LNCaP clone FGC (cell line): ENCODE measurements at regions not wholly inside any gene's neighbourhood (a gene's known extent, or its start where the extent isn't known, plus 50 kb on each side); places are given as distances from the start of the nearest gene placed in this dataset.

Experiments used
- DNase-seq: peaks from one replicate; pipeline ENCODE4 v3.0.0-alpha.2; 2011; ENCODE audit warnings: low read depth
- H3K4me3 ChIP-seq: 2 replicates; pipeline ENCODE4 v1.5.1; 2011; ENCODE audit warnings: mild to moderate bottlenecking, low read depth, low read length, control low read depth
- TF ChIP-seq, protein P1 (sequence below): IDR thresholded peaks from 2 replicates; pipeline ENCODE4 v1.5.1; 2012; ENCODE audit warnings: mild to moderate bottlenecking; ENCODE audit not compliant: control insufficient read depth, insufficient read depth; ENCODE audit errors: extremely low read depth

DNA sequence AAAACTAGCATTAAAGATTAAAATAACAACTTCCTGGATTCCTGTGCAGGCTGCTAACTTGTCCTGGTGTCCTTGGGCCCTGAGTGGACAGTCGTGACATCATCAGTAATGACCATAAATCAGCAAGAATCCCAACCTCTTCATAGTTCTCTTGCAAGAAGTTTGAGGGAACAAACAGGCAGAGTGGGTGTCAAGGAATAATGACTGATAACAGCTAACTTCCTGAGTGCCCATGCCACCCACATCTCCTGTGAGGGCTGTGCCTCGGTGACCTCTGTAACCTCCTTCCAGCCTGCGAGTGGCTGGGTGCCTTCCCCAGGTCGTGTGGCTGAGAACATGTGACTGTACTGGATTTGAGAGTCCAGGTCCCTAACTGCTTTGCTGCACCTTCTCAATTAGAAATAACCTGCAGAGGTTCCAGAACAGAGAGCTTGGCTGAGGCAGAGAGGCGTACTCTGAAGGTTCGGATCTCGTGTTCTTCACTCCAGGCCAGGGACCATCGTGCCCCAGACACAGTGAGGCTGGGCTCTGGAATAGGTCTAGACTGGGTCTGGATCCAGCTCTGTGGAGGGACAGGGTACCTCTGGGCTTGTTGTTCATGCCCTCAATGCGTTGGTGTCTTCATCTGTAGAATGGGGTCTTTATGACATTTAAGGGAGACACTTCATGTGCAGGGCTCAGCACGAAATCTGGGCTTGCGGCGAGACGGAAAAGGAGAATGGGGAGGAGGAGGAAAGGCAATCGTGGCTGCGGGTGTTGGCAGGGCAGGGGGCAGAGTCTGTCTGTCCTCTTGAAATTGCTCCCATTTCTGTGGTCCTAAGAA is 313.1 kb upstream of the ZNF32 start:
- TF ChIP-seq, protein P1, sequence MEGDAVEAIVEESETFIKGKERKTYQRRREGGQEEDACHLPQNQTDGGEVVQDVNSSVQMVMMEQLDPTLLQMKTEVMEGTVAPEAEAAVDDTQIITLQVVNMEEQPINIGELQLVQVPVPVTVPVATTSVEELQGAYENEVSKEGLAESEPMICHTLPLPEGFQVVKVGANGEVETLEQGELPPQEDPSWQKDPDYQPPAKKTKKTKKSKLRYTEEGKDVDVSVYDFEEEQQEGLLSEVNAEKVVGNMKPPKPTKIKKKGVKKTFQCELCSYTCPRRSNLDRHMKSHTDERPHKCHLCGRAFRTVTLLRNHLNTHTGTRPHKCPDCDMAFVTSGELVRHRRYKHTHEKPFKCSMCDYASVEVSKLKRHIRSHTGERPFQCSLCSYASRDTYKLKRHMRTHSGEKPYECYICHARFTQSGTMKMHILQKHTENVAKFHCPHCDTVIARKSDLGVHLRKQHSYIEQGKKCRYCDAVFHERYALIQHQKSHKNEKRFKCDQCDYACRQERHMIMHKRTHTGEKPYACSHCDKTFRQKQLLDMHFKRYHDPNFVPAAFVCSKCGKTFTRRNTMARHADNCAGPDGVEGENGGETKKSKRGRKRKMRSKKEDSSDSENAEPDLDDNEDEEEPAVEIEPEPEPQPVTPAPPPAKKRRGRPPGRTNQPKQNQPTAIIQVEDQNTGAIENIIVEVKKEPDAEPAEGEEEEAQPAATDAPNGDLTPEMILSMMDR: no peak
- DNase-seq: no peak
- no peak overlapping the region for H3K4me3 ChIP-seq

DNA sequence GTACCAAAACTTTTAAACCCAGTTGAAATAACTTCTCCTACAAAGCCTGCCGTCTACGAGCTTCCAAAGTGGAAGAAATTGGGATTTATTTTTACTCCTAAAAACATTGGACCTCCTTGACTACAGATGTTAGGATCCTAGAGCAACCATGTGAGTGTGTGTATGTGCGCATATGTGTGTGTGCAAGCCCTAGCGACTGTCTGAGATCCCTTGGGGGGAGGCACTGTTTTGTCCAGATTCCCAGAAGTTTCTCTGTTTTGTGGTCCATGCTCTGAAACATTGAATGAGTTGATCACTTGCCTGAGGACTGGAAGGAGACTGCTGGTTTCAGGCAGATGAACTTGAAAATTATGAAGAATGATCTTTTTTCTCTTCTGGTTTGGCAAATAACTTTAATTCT is 312.3 kb upstream of the ZNF32 start:
- TF ChIP-seq, protein P1: no peak

DNA sequence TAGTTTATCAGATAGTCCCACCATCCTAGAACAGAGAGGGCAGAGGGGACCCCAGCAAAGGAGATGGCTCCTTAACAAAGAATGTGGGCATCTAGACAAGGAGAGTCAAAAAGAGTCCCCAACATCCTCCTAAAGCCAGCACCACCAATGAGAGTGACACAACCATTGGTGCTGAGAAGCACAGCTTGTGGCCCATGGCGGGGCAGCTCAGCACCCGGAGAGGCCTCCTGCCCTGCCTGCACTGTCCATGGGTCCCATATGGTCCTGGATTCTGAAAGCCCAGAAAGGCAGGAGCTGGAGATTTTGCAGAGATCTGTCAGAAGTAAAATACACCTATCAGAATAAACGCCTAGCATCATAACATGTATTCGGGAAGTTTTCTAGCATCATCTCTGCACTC is 311.8 kb upstream of the ZNF32 start:
- H3K4me3 ChIP-seq: no peak overlapping the region

More for the DNA sequence above, 312.3 kb upstream of the ZNF32 start:
- H3K4me3 ChIP-seq: no peak overlapping the region
- DNase-seq: no peak

DNA sequence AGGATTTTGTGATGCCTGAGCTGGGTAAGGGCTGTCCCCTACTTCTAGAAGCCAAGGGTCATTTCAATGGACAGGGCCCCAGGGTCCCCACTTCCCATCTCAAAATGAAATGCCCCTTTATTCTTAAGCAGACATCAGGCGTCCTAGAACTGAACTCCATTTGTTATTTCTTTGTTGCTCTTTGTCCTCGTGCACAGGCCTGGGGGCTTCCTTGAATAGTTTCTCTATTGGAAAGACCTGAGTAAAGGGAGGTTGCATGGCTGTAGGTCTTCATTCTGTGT is 311.4 kb upstream of the ZNF32 start:
- TF ChIP-seq, protein P1: no peak
- H3K4me3 ChIP-seq: no peak overlapping the region
- no peak for DNase-seq

More for the DNA sequence above, 311.8 kb upstream of the ZNF32 start:
- DNase-seq: no peak
- TF ChIP-seq, protein P1: no peak

DNA sequence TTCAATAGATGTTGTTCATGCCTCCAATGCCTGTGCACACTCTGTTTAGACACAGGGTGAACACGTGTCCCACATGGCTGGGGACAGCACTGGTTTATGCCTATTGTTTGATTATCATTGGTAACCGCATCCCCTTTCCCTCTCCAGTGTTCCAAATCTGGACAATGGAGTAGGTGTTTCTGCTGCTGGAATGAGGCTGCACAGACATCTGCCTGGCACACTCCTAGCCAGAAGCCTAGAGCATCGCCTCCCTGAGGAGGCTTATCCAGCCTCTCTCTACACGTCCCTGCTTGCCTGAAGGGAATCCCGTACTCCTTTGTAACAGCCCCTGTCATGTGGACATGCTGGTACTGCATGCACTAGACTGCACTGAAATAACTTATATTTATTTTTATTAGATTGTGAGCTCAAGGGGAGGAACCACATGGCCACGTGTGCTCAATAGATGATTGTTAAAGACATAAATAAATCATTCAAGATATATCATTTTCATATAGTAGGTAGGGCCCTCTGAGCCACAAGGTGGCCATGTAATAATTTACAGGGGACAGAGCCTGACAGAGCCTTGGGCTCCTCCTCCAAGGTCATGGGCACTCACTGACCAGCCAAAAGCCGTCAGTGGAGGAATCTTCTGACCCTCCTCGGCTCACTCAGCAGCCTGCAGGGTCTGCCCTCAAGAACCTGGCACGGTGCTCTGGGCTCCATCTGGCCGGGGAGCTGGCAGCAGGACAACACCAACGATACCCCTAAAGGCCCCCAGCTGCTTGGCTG is 310.9 kb upstream of the ZNF32 start:
- H3K4me3 ChIP-seq: no peak overlapping the region
- TF ChIP-seq, protein P1: no peak

DNA sequence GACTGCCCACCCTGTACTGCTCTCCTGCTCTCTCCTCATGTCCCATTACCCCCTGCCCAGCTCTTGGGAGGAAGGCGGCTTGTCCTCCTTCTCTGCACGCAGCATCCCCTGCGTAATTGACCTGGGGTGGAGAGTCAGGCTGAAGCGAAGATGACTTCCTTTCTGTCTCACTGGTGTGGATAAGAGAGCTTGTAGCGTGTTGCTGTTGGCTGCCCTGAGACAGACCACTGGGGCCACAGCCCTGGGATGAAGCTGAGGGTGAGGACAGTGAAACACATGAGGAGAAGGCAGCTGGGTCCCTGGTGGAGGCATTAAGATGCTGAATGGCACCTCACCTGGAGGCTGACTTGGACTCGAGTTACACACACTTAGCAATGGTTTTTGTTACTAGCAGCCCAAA is 310.3 kb upstream of the ZNF32 start:
- TF ChIP-seq, protein P1: no peak
- DNase-seq: no peak
- no peak overlapping the region for H3K4me3 ChIP-seq

More for the DNA sequence above, 310.9 kb upstream of the ZNF32 start:
- DNase-seq: no peak
